DMS 273 (cell line): ENCODE measurements at regions not wholly inside any gene's neighbourhood (a gene's known extent, or its start where the extent isn't known, plus 50 kb on each side); places are given as distances from the start of the nearest gene placed in this dataset.

ENCODE experiments used
- DNase-seq: peaks from one replicate; lab custom pipeline; 2025; ENCODE audit not compliant: unreplicated experiment; lab: John Stamatoyannopoulos, UW

DNA sequence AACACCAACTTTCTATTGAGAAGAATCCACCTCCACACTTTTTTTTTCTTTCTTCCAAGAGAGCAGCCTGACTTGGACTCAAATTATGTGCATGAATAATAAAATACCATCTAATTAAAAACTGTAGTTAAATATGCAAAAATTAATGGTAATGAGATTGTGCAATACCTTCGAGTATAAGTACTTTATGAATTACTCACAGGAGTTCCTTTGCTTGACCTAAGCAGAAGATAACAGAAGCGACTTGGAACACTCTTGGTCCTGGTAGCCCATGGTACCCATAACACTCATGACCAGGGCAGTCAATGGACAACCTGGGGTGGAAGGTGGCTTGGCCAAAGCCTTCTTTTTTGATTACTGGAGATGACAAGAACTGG, 203.5 kb upstream of the IRX3 start:
- DNase-seq, result no peak

GRCh38 chr16:54489225-54490111, 202.9 kb upstream of the IRX3 start:
- peak; percentile 36 for DNase-seq

GRCh38 chr16:54488729-54489128, 202.1 kb upstream of the IRX3 start:
- no peak for DNase-seq

GRCh38 chr16:54487933-54488332, 201.3 kb upstream of the IRX3 start:
- no peak for DNase-seq

- DNase-seq, result no peak
Observed at GRCh38 chr16:54484700-54485099, 198.1 kb upstream of the IRX3 start.

GRCh38 chr16:54482892-54483574, 196.4 kb upstream of the IRX3 start:
- no peak for DNase-seq

- DNase-seq, result no peak
Observed at GRCh38 chr16:54480429-54480828, 193.8 kb upstream of the IRX3 start.

DNA sequence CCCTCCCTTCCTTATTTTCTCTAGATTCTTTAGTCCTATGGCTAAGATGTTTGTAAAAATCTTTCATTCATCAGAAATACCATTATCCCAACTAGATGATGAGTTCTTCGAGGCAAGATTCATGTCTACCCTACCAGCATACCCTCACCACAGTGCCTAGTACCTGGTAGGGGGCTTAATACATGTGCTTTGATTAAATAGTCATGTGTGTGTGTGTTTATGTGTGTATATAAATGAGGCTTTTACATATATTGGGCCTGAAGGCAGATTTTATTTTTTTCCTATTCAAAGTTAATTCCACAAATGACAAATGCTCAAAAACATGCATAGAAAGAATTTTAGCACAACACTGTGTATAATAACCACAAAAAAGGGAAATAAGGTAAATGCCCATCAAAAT, 193.0 kb upstream of the IRX3 start:
- DNase-seq, result no peak

DNA sequence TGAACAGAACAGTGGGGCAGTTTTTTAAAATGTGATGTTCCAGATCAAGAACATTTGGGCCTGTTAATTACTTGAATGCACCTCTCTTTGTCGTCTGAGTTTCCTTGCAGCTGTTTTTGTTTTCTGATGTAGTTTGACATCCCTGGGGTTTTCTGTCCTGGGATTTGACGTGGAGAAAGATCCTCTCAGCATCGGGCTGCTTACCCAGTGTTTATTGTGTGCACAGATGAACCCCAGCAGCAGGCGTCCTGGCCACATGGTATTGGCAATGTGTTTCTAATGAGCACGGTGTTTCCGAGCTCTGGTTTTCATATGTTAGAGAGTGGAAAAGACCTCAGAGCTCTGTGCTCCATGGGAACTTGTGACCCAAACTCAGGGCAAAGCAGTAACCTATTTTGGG, 191.1 kb upstream of the IRX3 start:
- DNase-seq, result no peak

DNA sequence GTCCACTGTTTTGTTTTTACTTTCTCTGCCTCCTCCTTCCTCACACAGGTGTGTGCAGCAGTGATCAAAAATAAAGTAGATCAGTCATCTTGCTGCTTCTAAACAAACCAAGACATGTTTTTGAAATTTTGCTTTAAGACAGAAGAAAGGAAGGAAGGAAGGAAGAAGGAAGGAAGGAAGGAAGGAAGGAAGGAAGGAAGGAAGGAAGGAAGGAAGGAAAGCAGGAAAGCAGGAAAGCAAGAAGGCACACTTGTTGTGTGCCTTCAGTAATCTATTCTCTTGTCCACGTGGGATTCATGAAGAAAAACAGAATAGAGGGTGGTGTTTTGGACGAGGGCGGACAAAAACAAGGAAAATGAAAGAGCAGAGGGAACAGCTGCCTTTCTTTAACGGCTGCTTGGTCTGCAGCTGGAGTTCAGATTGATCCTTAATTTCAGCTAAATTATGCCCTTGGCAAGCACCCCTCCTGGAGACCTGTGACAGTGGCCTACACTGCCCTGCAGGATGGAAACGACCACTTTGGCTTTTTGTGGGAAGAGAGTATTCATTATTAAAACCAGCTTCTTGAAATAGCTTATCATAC, 188.5 kb upstream of the IRX3 start:
- no peak for DNase-seq

GRCh38 chr16:54473226-54473993, 186.8 kb upstream of the IRX3 start:
- DNase-seq, result no peak

DNA sequence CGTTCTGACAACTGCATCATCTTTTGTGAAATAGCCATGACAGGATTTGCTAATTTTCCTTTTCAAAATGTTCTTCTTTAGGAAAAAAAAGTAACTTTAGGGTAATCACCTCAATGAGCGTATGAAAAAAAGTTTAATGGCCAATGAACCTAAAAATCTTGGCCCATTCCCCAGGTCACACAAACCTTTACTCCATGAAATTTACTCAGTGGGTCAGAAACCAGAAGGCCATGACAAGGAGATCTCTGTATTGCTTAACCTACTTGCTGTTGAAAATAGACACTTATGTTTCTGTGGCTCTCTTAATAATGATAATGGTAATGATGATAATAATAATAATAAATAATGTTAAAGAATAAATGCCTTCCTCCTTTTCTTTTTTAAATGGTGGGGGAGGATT, 180.8 kb upstream of the IRX3 start:
- no peak for DNase-seq

- DNase-seq, result no peak
Observed at GRCh38 chr16:54466233-54466632, 179.6 kb upstream of the IRX3 start.

- no peak for DNase-seq
Observed at GRCh38 chr16:54465063-54465462, 178.5 kb upstream of the IRX3 start.

GRCh38 chr16:54462771-54463170, 176.2 kb upstream of the IRX3 start:
- DNase-seq, result no peak

- no peak for DNase-seq
Observed at GRCh38 chr16:54462151-54462651, 175.6 kb upstream of the IRX3 start.

- no peak for DNase-seq
Observed at GRCh38 chr16:54460263-54460860, 173.8 kb upstream of the IRX3 start.

DNA sequence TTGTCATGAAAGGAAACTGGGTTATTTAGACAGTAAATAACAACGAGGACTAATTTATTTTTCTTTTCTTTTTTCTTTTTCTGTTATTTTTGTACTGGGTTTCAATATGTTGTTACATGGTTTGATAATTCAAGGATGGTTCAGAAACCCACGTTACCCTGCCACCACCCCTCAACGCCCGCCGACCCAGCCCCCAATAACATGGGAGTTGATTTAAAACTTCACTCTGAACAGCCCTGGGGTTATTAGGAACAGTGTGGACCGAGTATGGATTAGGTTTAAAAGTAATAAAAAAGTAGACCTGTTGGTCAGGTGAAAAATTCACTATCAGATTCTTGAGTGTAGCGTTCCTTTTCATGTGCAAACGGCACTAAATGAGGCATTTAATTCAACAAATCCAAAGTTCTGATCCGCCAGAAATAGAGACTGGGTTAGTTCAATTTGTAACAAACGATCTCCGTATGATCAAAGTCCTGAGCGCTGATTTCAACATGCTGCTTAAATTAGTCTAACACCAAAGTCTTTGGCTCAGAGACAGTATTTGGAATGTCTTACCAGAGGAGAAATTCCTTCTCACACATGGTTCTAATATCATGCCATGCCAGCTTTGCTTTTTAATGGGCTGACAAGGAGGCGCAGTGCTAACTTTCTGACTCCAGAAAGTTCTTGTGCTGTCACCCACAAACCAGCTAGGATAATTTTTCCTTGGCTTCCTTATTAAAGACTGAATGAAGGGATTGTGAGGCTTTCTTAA, 173.1 kb upstream of the IRX3 start:
- no peak for DNase-seq

DNA sequence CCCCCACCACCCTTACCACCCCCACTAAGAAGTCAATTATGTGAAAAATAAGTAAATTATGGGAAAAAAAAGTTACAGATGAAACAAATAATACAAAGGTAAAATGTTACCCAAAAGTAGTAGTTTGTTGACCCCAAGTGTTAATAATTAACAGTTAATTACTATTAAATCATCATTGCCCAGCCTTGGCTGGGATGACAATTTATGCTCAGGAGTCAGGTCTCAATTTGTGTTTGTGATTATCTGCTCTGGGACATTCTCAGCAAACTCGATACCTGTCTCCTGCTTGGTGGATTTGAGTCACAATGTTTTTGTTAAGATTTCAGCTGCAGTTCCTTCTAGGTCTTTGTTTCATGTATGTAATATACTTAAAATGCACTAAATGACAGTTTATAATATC, 172.3 kb upstream of the IRX3 start:
- DNase-seq, result no peak

- DNase-seq, result no peak
Observed at GRCh38 chr16:54456291-54456690, 169.7 kb upstream of the IRX3 start.
